ENCODE measurements at regions not wholly inside any gene's neighbourhood (a gene's known extent, or its start where the extent isn't known, plus 50 kb on each side); places are given as distances from the start of the nearest gene placed in this dataset.

- Histone ChIP-seq H3K36me3 (ENCODE audit: low read depth) (no peaks in the 10 kb centered on the region), H3K27ac (ENCODE audit: poor library complexity, severe bottlenecking) (no peak overlapping the region), H3K4me1 (ENCODE audit: insufficient read depth, poor library complexity, severe bottlenecking) (no peaks in the 10 kb centered on the region), H3K4me3 (ENCODE audit: severe bottlenecking) (no peak overlapping the region), H3K27me3 (ENCODE audit: insufficient read depth, poor library complexity, severe bottlenecking) (peaks cover 35% of the 10 kb centered on the region), H3K9me3 (ENCODE audit: severe bottlenecking) (no peaks in the 10 kb centered on the region)
- TF ChIP-seq CTCF (IDR thresholded peaks at IDR 0.05; ENCODE audit: poor library complexity, severe bottlenecking), result no peak
- DNase-seq (ENCODE audit: low spot score), result no peak
- ATAC-seq (ENCODE audit: low read depth), result no peak
Measured at GRCh38 chr10:125554016-125554703, 128.8 kb downstream of the TEX36 start.

- Histone ChIP-seq H3K4me1 (ENCODE audit: insufficient read depth, poor library complexity, severe bottlenecking) (no peaks in the 10 kb centered on the region), H3K27ac (ENCODE audit: poor library complexity, severe bottlenecking) (no peak overlapping the region), H3K9me3 (ENCODE audit: severe bottlenecking) (no peaks in the 10 kb centered on the region), H3K36me3 (ENCODE audit: low read depth) (no peaks in the 10 kb centered on the region), H3K27me3 (ENCODE audit: insufficient read depth, poor library complexity, severe bottlenecking) (peaks cover 30% of the 10 kb centered on the region), H3K4me3 (ENCODE audit: severe bottlenecking) (no peak overlapping the region)
- DNase-seq (ENCODE audit: low spot score) (no peak), ATAC-seq (ENCODE audit: low read depth) (no peak)
- no peak for TF ChIP-seq CTCF (IDR thresholded peaks at IDR 0.05; ENCODE audit: poor library complexity, severe bottlenecking)
Measured at GRCh38 chr10:125553091-125553490, 129.9 kb downstream of the TEX36 start.

- Histone ChIP-seq H3K27me3 (ENCODE audit: insufficient read depth, poor library complexity, severe bottlenecking) (peaks cover 11% of the 10 kb centered on the region), H3K36me3 (ENCODE audit: low read depth) (no peaks in the 10 kb centered on the region), H3K9me3 (ENCODE audit: severe bottlenecking) (no peaks in the 10 kb centered on the region), H3K27ac (ENCODE audit: poor library complexity, severe bottlenecking) (no peak overlapping the region), H3K4me1 (ENCODE audit: insufficient read depth, poor library complexity, severe bottlenecking) (no peaks in the 10 kb centered on the region), H3K4me3 (ENCODE audit: severe bottlenecking) (no peak overlapping the region)
- ATAC-seq (ENCODE audit: low read depth), result no peak
- no peak for TF ChIP-seq CTCF (IDR thresholded peaks at IDR 0.05; ENCODE audit: poor library complexity, severe bottlenecking)
- no peak for DNase-seq (ENCODE audit: low spot score)
Measured at GRCh38 chr10:125551247-125551646, 131.7 kb downstream of the TEX36 start.

- H3K27me3 ChIP-seq (ENCODE audit: insufficient read depth, poor library complexity, severe bottlenecking), result peaks cover 5% of the 10 kb centered on the region
- H3K27ac ChIP-seq (ENCODE audit: poor library complexity, severe bottlenecking), result no peak overlapping the region
- no peaks in the 10 kb centered on the region for H3K4me1 ChIP-seq (ENCODE audit: insufficient read depth, poor library complexity, severe bottlenecking)
- no peak overlapping the region for H3K4me3 ChIP-seq (ENCODE audit: severe bottlenecking)
- H3K36me3 ChIP-seq (ENCODE audit: low read depth), result no peaks in the 10 kb centered on the region
- ATAC-seq (ENCODE audit: low read depth) (no peak), DNase-seq (ENCODE audit: low spot score) (no peak)
- no peak for TF ChIP-seq CTCF (IDR thresholded peaks at IDR 0.05; ENCODE audit: poor library complexity, severe bottlenecking)
- H3K9me3 ChIP-seq (ENCODE audit: severe bottlenecking), result no peaks in the 10 kb centered on the region
Measured at GRCh38 chr10:125550362-125550761, 132.6 kb downstream of the TEX36 start.

GRCh38 chr10:125549653-125550052 is 133.3 kb downstream of the TEX36 start:
- H3K36me3 ChIP-seq (ENCODE audit: low read depth), result no peaks in the 10 kb centered on the region
- H3K4me3 ChIP-seq (ENCODE audit: severe bottlenecking), result no peak overlapping the region
- ATAC-seq (ENCODE audit: low read depth) (no peak), DNase-seq (ENCODE audit: low spot score) (no peak)
- no peaks in the 10 kb centered on the region for H3K9me3 ChIP-seq (ENCODE audit: severe bottlenecking)
- no peak for TF ChIP-seq CTCF (IDR thresholded peaks at IDR 0.05; ENCODE audit: poor library complexity, severe bottlenecking)
- no peak overlapping the region for H3K27ac ChIP-seq (ENCODE audit: poor library complexity, severe bottlenecking)
- H3K27me3 ChIP-seq (ENCODE audit: insufficient read depth, poor library complexity, severe bottlenecking), result peaks cover 5% of the 10 kb centered on the region
- H3K4me1 ChIP-seq (ENCODE audit: insufficient read depth, poor library complexity, severe bottlenecking), result no peaks in the 10 kb centered on the region

Data from RWPE2 (cell line).